ENCODE measurements at regions not wholly inside any gene's neighbourhood (a gene's known extent, or its start where the extent isn't known, plus 50 kb on each side); places are given as distances from the start of the nearest gene placed in this dataset.

- TF ChIP-seq POLR2A (IDR thresholded peaks at IDR 0.05) (no peak), CTCF (IDR thresholded peaks at IDR 0.05) (no peak)
These were observed 165.5 kb downstream of the DDX1 start for GRCh38 chr2:15756882-15757819.

Data from body of pancreas (tissue), 4 donors.